ENCODE measurements at regions not wholly inside any gene's neighbourhood (a gene's known extent, or its start where the extent isn't known, plus 50 kb on each side); places are given as distances from the start of the nearest gene placed in this dataset.

GRCh38 chr6:100944644-100945043, 63.5 kb upstream of the ASCC3 start:
- peaks cover 6% of the 10 kb centered on the region for H3K9me3 Mint-ChIP-seq (ENCODE audit: low read depth)
- no peak overlapping the region for H3K4me3 Mint-ChIP-seq
- no peaks in the 10 kb centered on the region for H3K36me3 Mint-ChIP-seq (ENCODE audit: low read depth)
- ChIA-PET CTCF (no interaction called here), POLR2A (no interaction called here)
- DNase-seq (no peak), ATAC-seq (no peak)
- peaks cover 3% of the 10 kb centered on the region for H3K27me3 Mint-ChIP-seq
- no peaks in the 10 kb centered on the region for H3K4me1 Mint-ChIP-seq
- no peak overlapping the region for H3K27ac Mint-ChIP-seq
- intact Hi-C loops (cut with DNase I, micrococcal nuclease), result no loop called here

- no peak overlapping the region for H3K27ac Mint-ChIP-seq
- H3K36me3 Mint-ChIP-seq (ENCODE audit: low read depth), result no peaks in the 10 kb centered on the region
- H3K9me3 Mint-ChIP-seq (ENCODE audit: low read depth), result peaks cover 6% of the 10 kb centered on the region
- H3K4me3 Mint-ChIP-seq, result no peak overlapping the region
- no peaks in the 10 kb centered on the region for H3K27me3 Mint-ChIP-seq
- DNase-seq (no peak), ATAC-seq (no peak)
- ChIA-PET POLR2A (no interaction called here), CTCF (no interaction called here)
- no peaks in the 10 kb centered on the region for H3K4me1 Mint-ChIP-seq
- intact Hi-C loops (cut with DNase I, micrococcal nuclease), result no loop called here
These were observed 65.0 kb upstream of the ASCC3 start for GRCh38 chr6:100946021-100946540.

- H3K4me3 Mint-ChIP-seq, result no peak overlapping the region
- ATAC-seq, result no peak
- peaks cover 6% of the 10 kb centered on the region for H3K9me3 Mint-ChIP-seq (ENCODE audit: low read depth)
- no peak overlapping the region for H3K27ac Mint-ChIP-seq
- ChIA-PET CTCF (no interaction called here), POLR2A (no interaction called here)
- no peaks in the 10 kb centered on the region for H3K4me1 Mint-ChIP-seq
- H3K36me3 Mint-ChIP-seq (ENCODE audit: low read depth), result no peaks in the 10 kb centered on the region
- intact Hi-C loops (cut with DNase I, micrococcal nuclease), result no loop called here
- H3K27me3 Mint-ChIP-seq, result no peaks in the 10 kb centered on the region
- DNase-seq, result no peak
These were observed 65.6 kb upstream of the ASCC3 start for GRCh38 chr6:100946711-100947110.

- H3K4me1 Mint-ChIP-seq, result no peaks in the 10 kb centered on the region
- H3K4me3 Mint-ChIP-seq, result no peak overlapping the region
- H3K27me3 Mint-ChIP-seq, result no peaks in the 10 kb centered on the region
- ChIA-PET POLR2A (no interaction called here), CTCF (interaction anchor here (0.6 kb wide), 1 partner anchor 21 kb away, joined by 4 read pairs; no protein-coding TSS in a partner anchor)
- intact Hi-C loops (cut with DNase I, micrococcal nuclease), result no loop called here
- no peaks in the 10 kb centered on the region for H3K36me3 Mint-ChIP-seq (ENCODE audit: low read depth)
- H3K9me3 Mint-ChIP-seq (ENCODE audit: low read depth), result peaks cover 6% of the 10 kb centered on the region
- DNase-seq (no peak), ATAC-seq (no peak)
- H3K27ac Mint-ChIP-seq, result no peak overlapping the region
These were observed 67.4 kb upstream of the ASCC3 start for GRCh38 chr6:100948381-100949133.

- peaks cover 2% of the 10 kb centered on the region for H3K27me3 Mint-ChIP-seq
- no peak overlapping the region for H3K4me3 Mint-ChIP-seq
- H3K27ac Mint-ChIP-seq, result no peak overlapping the region
- ATAC-seq (no peak), DNase-seq (no peak)
- H3K4me1 Mint-ChIP-seq, result no peaks in the 10 kb centered on the region
- H3K9me3 Mint-ChIP-seq (ENCODE audit: low read depth), result peaks cover 5% of the 10 kb centered on the region
- no peaks in the 10 kb centered on the region for H3K36me3 Mint-ChIP-seq (ENCODE audit: low read depth)
- intact Hi-C loops (cut with DNase I, micrococcal nuclease), result no loop called here
- CTCF ChIA-PET, result no interaction called here
- POLR2A ChIA-PET, result no interaction called here
These were observed 70.9 kb upstream of the ASCC3 start for GRCh38 chr6:100952006-100952405.

DNA sequence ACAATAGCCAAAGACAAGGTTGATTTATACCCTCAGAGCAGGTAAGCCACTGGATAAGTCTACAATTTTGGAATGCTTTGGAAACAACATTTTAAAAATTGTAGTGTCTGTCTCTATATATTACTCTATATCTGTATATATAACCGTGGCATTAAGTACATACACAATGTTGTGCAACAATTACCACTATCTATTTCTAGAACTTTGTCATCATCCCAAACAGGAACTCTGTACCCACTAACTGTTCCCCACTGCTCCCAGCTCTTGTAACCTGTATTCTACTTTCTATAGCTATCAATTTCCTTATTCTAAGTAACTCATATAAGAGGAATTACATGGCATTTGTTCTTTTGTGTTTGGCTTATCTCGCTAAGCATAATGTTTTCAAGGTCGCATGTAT, 78.2 kb upstream of the ASCC3 start:
- Mint-ChIP-seq H3K27ac (no peak overlapping the region), H3K9me3 (ENCODE audit: low read depth) (no peaks in the 10 kb centered on the region), H3K4me3 (no peak overlapping the region), H3K27me3 (peaks cover 14% of the 10 kb centered on the region), H3K36me3 (ENCODE audit: low read depth) (no peaks in the 10 kb centered on the region), H3K4me1 (no peaks in the 10 kb centered on the region)
- CTCF ChIA-PET, result no interaction called here
- intact Hi-C loops (cut with DNase I, micrococcal nuclease), result no loop called here
- no peak for ATAC-seq
- DNase-seq, result no peak
- POLR2A ChIA-PET, result no interaction called here

DNA sequence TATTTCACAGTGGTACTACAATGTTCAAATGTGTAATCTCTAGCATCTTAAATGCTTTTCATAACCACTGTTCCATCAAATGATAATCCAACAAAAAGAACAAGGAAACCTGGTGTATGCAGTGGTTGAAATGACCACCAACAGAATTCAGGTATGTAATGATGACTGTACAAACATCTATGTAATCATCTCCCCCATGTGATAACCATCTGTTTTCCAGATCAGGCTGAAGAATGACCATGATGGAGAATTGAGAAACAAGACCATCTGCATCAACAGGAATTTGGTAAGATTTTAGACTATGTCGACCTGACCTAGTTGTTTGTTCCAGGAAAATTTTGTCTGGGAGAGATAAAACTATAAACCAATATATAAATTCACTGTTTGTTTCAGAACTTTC, 81.3 kb upstream of the ASCC3 start:
- peaks cover 12% of the 10 kb centered on the region for H3K27me3 Mint-ChIP-seq
- no peaks in the 10 kb centered on the region for H3K36me3 Mint-ChIP-seq (ENCODE audit: low read depth)
- no peak for ATAC-seq
- intact Hi-C loops (cut with DNase I, micrococcal nuclease), result no loop called here
- H3K27ac Mint-ChIP-seq, result no peak overlapping the region
- no peaks in the 10 kb centered on the region for H3K4me1 Mint-ChIP-seq
- POLR2A ChIA-PET, result no interaction called here
- no peak overlapping the region for H3K4me3 Mint-ChIP-seq
- CTCF ChIA-PET, result no interaction called here
- no peaks in the 10 kb centered on the region for H3K9me3 Mint-ChIP-seq (ENCODE audit: low read depth)
- no peak for DNase-seq

- Mint-ChIP-seq H3K36me3 (ENCODE audit: low read depth) (no peaks in the 10 kb centered on the region), H3K4me1 (no peaks in the 10 kb centered on the region)
These were observed 83.9 kb upstream of the ASCC3 start for GRCh38 chr6:100965067-100965466.

GRCh38 chr6:100968949-100969348, 87.8 kb upstream of the ASCC3 start:
- DNase-seq, result no peak
- CTCF ChIA-PET, result no interaction called here
- Mint-ChIP-seq H3K27me3 (peaks cover 10% of the 10 kb centered on the region), H3K4me3 (no peak overlapping the region), H3K36me3 (ENCODE audit: low read depth) (no peaks in the 10 kb centered on the region), H3K4me1 (no peaks in the 10 kb centered on the region), H3K27ac (no peak overlapping the region), H3K9me3 (ENCODE audit: low read depth) (peaks cover 10% of the 10 kb centered on the region)
- no peak for ATAC-seq
- POLR2A ChIA-PET, result no interaction called here
- intact Hi-C loops (cut with DNase I, micrococcal nuclease), result no loop called here

More at GRCh38 chr6:100965067-100965466, 83.9 kb upstream of the ASCC3 start:
- ChIA-PET POLR2A (interaction anchor here (0.6 kb wide), 1 partner anchor 244 kb away, joined by 8 read pairs; no protein-coding TSS in a partner anchor), CTCF (interaction anchor here (0.6 kb wide), 1 partner anchor 1560 kb away, joined by 3 read pairs; no protein-coding TSS in a partner anchor)
- Mint-ChIP-seq H3K27me3 (peaks cover 16% of the 10 kb centered on the region), H3K4me3 (no peak overlapping the region), H3K9me3 (ENCODE audit: low read depth) (no peaks in the 10 kb centered on the region), H3K27ac (no peak overlapping the region)
- no peak for DNase-seq
- ATAC-seq, result no peak
- intact Hi-C loops (cut with DNase I, micrococcal nuclease), result no loop called here

DNA sequence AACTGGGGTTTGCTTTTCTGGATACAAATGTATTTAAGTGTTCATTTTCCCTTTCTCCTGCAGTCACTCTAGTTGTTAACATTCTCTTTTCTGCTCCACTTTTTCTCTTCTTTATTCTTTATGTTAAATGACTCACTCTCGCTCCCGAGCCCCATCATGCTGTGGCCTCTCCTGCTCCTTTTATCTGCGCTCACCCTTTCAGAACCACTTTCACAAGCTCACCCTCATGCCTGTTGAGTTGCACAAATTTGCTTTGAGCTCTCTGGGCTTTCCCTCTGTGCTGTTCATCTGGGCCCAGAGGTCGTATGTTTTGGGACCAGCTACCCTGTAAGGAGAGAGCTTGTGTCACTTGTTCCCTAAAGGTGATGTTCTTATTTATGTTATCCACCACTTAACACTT, 98.1 kb upstream of the ASCC3 start:
- no peak overlapping the region for H3K27ac Mint-ChIP-seq
- H3K36me3 Mint-ChIP-seq (ENCODE audit: low read depth), result no peaks in the 10 kb centered on the region
- ChIA-PET CTCF (no interaction called here), POLR2A (no interaction called here)
- peaks cover 3% of the 10 kb centered on the region for H3K27me3 Mint-ChIP-seq
- no peaks in the 10 kb centered on the region for H3K4me1 Mint-ChIP-seq
- ATAC-seq, result no peak
- H3K9me3 Mint-ChIP-seq (ENCODE audit: low read depth), result peaks cover 3% of the 10 kb centered on the region
- intact Hi-C loops (cut with DNase I, micrococcal nuclease), result no loop called here
- no peak overlapping the region for H3K4me3 Mint-ChIP-seq
- DNase-seq, result no peak

DNA sequence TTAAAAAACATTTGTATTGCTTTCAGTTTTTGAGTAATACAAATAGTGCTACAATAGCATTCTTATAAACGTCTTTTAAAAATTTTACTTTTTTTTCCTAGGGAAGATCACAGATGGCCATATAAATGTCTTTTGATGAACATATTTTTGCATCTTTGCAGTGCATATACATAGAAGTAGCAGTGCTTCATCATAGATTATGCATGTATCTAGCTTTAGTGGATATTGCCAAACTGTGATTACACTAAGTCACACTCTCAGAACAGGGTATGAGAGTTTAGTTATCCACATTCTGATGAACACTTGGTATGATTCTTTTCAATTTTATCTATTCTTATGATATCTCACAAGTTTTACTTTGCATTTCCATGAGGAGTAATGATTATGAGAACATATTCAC, 99.8 kb upstream of the ASCC3 start:
- DNase-seq, result no peak
- no peaks in the 10 kb centered on the region for H3K9me3 Mint-ChIP-seq (ENCODE audit: low read depth)
- ChIA-PET POLR2A (no interaction called here), CTCF (no interaction called here)
- no peak overlapping the region for H3K27ac Mint-ChIP-seq
- peaks cover 3% of the 10 kb centered on the region for H3K27me3 Mint-ChIP-seq
- intact Hi-C loops (cut with DNase I, micrococcal nuclease), result no loop called here
- no peaks in the 10 kb centered on the region for H3K4me1 Mint-ChIP-seq
- no peak overlapping the region for H3K4me3 Mint-ChIP-seq
- no peak for ATAC-seq
- H3K36me3 Mint-ChIP-seq (ENCODE audit: low read depth), result no peaks in the 10 kb centered on the region

DNA sequence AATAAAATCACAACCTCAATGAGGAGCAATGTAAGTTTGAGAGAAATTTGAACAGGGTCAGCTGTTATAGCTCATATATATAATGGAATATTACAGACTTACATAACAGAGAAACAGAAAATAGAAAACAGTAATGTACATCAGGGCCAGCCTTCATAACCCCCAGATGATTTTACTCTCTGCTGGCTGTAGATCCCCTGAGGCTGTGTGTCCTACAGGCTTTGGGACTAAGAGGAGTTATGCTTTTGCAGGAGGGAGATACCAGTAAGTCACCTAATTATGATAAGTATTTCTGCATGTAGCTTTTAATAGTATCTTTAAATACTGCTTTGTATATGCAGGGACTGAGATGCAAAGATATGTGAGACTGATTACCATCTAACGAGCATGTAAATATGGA, 105.8 kb upstream of the ASCC3 start:
- no peaks in the 10 kb centered on the region for H3K4me1 Mint-ChIP-seq
- H3K27me3 Mint-ChIP-seq, result peaks cover 3% of the 10 kb centered on the region
- intact Hi-C loops (cut with DNase I, micrococcal nuclease), result no loop called here
- ChIA-PET CTCF (interaction anchor here (0.7 kb wide), 1 partner anchor 40 kb away, joined by 3 read pairs; no protein-coding TSS in a partner anchor), POLR2A (interaction anchor here (0.6 kb wide), 1 partner anchor 1546 kb away, joined by 3 read pairs; no protein-coding TSS in a partner anchor)
- DNase-seq (no peak), ATAC-seq (no peak)
- no peak overlapping the region for H3K27ac Mint-ChIP-seq
- no peak overlapping the region for H3K4me3 Mint-ChIP-seq
- no peaks in the 10 kb centered on the region for H3K36me3 Mint-ChIP-seq (ENCODE audit: low read depth)
- no peaks in the 10 kb centered on the region for H3K9me3 Mint-ChIP-seq (ENCODE audit: low read depth)
